Ectodermal cell (in vitro differentiated cells): ENCODE measurements at regions not wholly inside any gene's neighbourhood (a gene's known extent, or its start where the extent isn't known, plus 50 kb on each side); places are given as distances from the start of the nearest gene placed in this dataset.

Source experiments
- H3K27ac ChIP-seq: 2 replicates; pipeline ENCODE4 v1.7.0; 2013; ENCODE audit warnings: mild to moderate bottlenecking, low read depth, low read length; ENCODE audit not compliant: insufficient read depth, poor library complexity, severe bottlenecking
- H3K27me3 ChIP-seq: 2 replicates; pipeline ENCODE4 v1.7.0; 2013; ENCODE audit warnings: mild to moderate bottlenecking, low read length; ENCODE audit not compliant: insufficient read depth, control insufficient read depth, poor library complexity, severe bottlenecking
- H3K36me3 ChIP-seq: one replicate; pipeline ENCODE4 v1.7.0; 2013; ENCODE audit warnings: low read length; ENCODE audit not compliant: control insufficient read depth, insufficient read depth
- H3K4me1 ChIP-seq: one replicate; pipeline ENCODE4 v1.7.0; 2013; ENCODE audit warnings: low read length; ENCODE audit not compliant: control insufficient read depth, insufficient read depth
- H3K4me3 ChIP-seq: 2 replicates; pipeline ENCODE4 v1.7.0; 2013; ENCODE audit warnings: low read depth, low read length, control low read depth; ENCODE audit not compliant: insufficient read depth
- H3K9me3 ChIP-seq: 2 replicates; pipeline ENCODE4 v1.7.0; 2013; ENCODE audit warnings: mild to moderate bottlenecking, low read length, moderate library complexity; ENCODE audit not compliant: control insufficient read depth
- WGBS, 2 experiments: methylation state at CpG; one replicate each; pipeline ENCODE4 v1.1.7; 2013; ENCODE audit warnings: missing lambda C conversion rate in 2 of 2; 5-methylcytosine and 5-hydroxymethylcytosine counted together

DNA sequence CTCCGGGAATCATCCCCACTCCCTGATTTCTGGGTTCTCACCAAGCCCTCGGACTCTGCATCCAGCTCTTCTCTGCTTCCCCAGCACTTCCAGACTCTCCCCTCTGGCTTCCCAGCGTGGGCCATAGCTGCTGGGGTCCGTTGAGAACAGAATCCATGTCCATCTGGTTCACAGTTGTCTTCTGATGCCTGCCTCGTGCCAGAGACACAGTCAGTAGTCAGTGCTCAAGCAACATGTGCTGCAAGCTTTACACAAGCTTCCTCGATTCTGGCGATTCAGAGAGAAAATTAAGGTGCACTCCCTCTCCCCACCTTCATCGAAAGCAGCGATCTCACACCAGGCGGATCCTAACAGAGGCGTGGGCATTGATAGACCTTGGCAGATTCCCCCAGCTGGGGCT, 495.5 kb downstream of the TBC1D22A start:
- no peaks in the 10 kb centered on the region for H3K27me3 ChIP-seq
- no peaks in the 10 kb centered on the region for H3K4me1 ChIP-seq
- WGBS, 2 experiments: 74 to 76% methylated on average over 11 of the region's 11 CpGs
- no peaks in the 10 kb centered on the region for H3K9me3 ChIP-seq
- no peak overlapping the region for H3K4me3 ChIP-seq
- H3K27ac ChIP-seq: no peak overlapping the region
- H3K36me3 ChIP-seq: no peaks in the 10 kb centered on the region

- H3K27me3 ChIP-seq: no peaks in the 10 kb centered on the region
- H3K4me1 ChIP-seq: no peaks in the 10 kb centered on the region
- WGBS, 2 experiments: 62 to 67% methylated on average over 5 of the region's 5 CpGs
- no peak overlapping the region for H3K4me3 ChIP-seq
- no peaks in the 10 kb centered on the region for H3K36me3 ChIP-seq
- no peaks in the 10 kb centered on the region for H3K9me3 ChIP-seq
- H3K27ac ChIP-seq: no peak overlapping the region
Measured at GRCh38 chr22:47257566-47257965, 495.1 kb downstream of the TBC1D22A start.

DNA sequence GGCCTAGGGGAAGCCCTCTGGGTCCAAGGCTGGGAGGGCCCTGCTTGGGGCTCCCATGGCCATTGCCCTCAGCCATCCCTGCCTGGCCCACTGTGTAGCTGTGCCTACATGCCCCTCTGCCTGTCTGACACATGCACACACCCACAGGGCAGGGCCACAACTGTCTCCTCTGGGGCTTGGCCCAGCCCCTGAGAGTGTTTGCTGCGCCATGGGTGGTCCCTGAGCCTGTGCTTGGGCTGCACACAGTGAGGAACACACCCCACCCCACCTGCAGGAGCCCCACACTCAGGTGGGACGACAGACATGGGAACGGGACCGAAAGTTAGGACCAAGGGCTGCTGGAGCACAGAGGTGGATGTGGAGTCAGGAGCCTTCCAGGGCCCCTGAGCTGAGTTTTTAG, 489.5 kb downstream of the TBC1D22A start:
- H3K36me3 ChIP-seq: no peaks in the 10 kb centered on the region
- no peaks in the 10 kb centered on the region for H3K4me1 ChIP-seq
- H3K27me3 ChIP-seq: no peaks in the 10 kb centered on the region
- H3K4me3 ChIP-seq: no peak overlapping the region
- WGBS, 2 experiments: 64 to 68% methylated on average over 4 of the region's 4 CpGs
- peaks cover 2% of the 10 kb centered on the region for H3K9me3 ChIP-seq
- no peak overlapping the region for H3K27ac ChIP-seq

DNA sequence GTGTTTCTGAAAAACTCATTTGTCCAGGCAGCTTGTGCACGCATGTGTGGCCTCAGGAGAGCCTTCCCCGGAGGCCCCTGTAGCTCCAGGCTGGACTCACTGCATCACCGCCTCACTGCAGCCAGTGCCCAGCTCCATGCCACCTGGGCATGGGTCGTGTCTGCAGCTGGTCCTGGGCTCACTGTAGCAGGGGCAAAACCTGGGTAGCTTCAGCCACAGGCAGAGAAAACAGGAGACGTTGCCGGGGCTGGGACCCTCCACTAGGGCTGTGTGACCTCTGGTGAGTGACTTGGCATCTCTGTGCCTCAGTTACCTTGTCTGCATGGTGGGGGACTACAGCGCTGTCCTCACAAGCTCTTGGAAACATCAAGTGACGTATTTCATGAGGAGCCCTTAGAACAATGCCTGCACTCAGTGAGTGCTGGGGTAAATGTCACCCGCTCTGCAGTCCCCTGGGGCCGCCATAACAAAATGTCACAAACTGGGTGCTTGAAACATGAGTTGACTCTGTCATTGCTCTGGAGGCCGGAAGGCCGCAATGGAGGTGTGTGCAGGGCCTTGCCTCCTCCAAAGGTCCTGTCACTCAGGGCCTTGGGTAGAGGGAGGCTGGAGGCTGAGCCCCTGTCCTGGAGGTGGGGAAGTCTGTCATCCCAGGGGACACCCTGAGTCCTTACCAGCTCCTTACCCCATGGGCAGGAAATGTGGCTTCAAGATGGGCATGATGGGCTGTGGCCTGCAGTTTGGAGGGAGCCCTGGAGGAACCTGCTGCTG, 488.7 kb downstream of the TBC1D22A start:
- WGBS, 2 experiments: 78 to 80% methylated on average over 12 of the region's 12 CpGs
- Histone ChIP-seq H3K4me1 (no peaks in the 10 kb centered on the region), H3K27me3 (no peaks in the 10 kb centered on the region), H3K27ac (no peak overlapping the region), H3K4me3 (no peak overlapping the region), H3K36me3 (no peaks in the 10 kb centered on the region), H3K9me3 (peaks cover 2% of the 10 kb centered on the region)

- Histone ChIP-seq H3K27ac (no peak overlapping the region), H3K9me3 (peaks cover 2% of the 10 kb centered on the region)
- WGBS, 2 experiments: 56 to 57% methylated on average over 8 of the region's 8 CpGs
Measured at GRCh38 chr22:47249370-47249928, 487.0 kb downstream of the TBC1D22A start.

GRCh38 chr22:47248925-47249324, 486.5 kb downstream of the TBC1D22A start:
- Histone ChIP-seq H3K27ac (no peak overlapping the region), H3K4me3 (no peak overlapping the region), H3K36me3 (no peaks in the 10 kb centered on the region), H3K27me3 (no peaks in the 10 kb centered on the region), H3K4me1 (no peaks in the 10 kb centered on the region), H3K9me3 (peaks cover 2% of the 10 kb centered on the region)
- 58 to 60% methylated on average over 4 of the region's 4 CpGs for WGBS, 2 experiments

More at GRCh38 chr22:47249370-47249928, 487.0 kb downstream of the TBC1D22A start:
- no peak overlapping the region for H3K4me3 ChIP-seq
- no peaks in the 10 kb centered on the region for H3K4me1 ChIP-seq
- H3K27me3 ChIP-seq: no peaks in the 10 kb centered on the region
- no peaks in the 10 kb centered on the region for H3K36me3 ChIP-seq

DNA sequence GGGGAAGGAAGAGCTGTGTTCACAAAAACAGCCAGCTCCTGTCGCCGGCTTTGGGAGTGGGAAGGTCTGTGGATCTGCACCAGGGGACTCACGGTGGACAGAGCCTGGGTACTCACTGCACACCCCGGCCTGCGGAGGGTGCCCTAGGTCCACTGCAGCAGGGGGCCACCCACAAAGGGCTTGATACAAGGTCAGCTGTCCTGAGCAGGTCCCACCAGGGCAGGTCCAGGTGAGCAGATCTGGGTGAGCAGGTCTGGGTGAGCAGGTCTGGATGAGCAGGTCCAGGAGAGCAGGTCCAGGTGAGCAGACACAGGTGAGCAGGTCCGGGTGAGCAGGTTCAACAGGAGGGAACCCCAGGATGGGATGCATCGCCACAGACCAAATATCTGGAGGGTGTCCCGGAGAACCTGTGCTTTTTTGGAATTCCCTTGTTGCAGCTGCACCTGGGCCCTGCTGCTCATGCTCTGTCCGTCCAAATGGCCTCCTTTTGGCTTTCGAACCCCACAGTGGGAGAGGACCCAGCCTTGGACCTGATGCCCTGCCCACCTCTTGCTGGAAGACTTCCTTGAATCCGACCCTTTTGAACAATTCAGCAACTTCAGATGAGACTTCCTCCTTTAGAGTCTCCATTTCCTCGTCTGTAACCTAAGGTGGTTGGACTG, 485.3 kb downstream of the TBC1D22A start:
- no peaks in the 10 kb centered on the region for H3K4me1 ChIP-seq
- H3K9me3 ChIP-seq: peaks cover 2% of the 10 kb centered on the region
- H3K4me3 ChIP-seq: no peak overlapping the region
- H3K27me3 ChIP-seq: no peaks in the 10 kb centered on the region
- 75 to 77% methylated on average over 12 of the region's 12 CpGs for WGBS, 2 experiments
- no peak overlapping the region for H3K27ac ChIP-seq
- no peaks in the 10 kb centered on the region for H3K36me3 ChIP-seq

- H3K36me3 ChIP-seq: no peaks in the 10 kb centered on the region
- 73 to 75% methylated on average over 7 of the region's 7 CpGs for WGBS, 2 experiments
- peaks cover 2% of the 10 kb centered on the region for H3K9me3 ChIP-seq
- H3K4me1 ChIP-seq: no peaks in the 10 kb centered on the region
- H3K27me3 ChIP-seq: no peaks in the 10 kb centered on the region
- no peak overlapping the region for H3K4me3 ChIP-seq
- no peak overlapping the region for H3K27ac ChIP-seq
Measured at GRCh38 chr22:47245786-47246185, 483.3 kb downstream of the TBC1D22A start.

- Histone ChIP-seq H3K36me3 (no peaks in the 10 kb centered on the region), H3K4me3 (no peak overlapping the region), H3K9me3 (peaks cover 5% of the 10 kb centered on the region), H3K27me3 (no peaks in the 10 kb centered on the region), H3K27ac (no peak overlapping the region), H3K4me1 (no peaks in the 10 kb centered on the region)
- WGBS, 2 experiments: 42 to 50% methylated on average over 3 of the region's 3 CpGs
Measured at GRCh38 chr22:47245286-47245685, 482.8 kb downstream of the TBC1D22A start.

- 60 to 63% methylated on average over 10 of the region's 10 CpGs for WGBS, 2 experiments
- H3K4me3 ChIP-seq: no peak overlapping the region
- H3K9me3 ChIP-seq: peaks cover 8% of the 10 kb centered on the region
Measured at GRCh38 chr22:47240116-47240515, 477.7 kb downstream of the TBC1D22A start.

More at GRCh38 chr22:47240116-47240515, 477.7 kb downstream of the TBC1D22A start:
- no peaks in the 10 kb centered on the region for H3K27me3 ChIP-seq
- H3K4me1 ChIP-seq: no peaks in the 10 kb centered on the region
- H3K27ac ChIP-seq: no peak overlapping the region
- H3K36me3 ChIP-seq: no peaks in the 10 kb centered on the region
